ENCODE measurements at regions not wholly inside any gene's neighbourhood (a gene's known extent, or its start where the extent isn't known, plus 50 kb on each side); places are given as distances from the start of the nearest gene placed in this dataset.

GRCh38 chr5:153899746-153900145, 139.0 kb downstream of the FAM114A2 start:
- no CpG with 5 or more reads among the region's 4 CpGs for WGBS (ENCODE audit: extremely low coverage, insufficient coverage, low lambda C conversion rate)
- Histone ChIP-seq H3K9ac (ENCODE audit: low read length) (no peak overlapping the region), H2BK120ac (ENCODE audit: low read depth, low read length) (no peak overlapping the region), H4K8ac (ENCODE audit: low read depth, low read length) (no peak overlapping the region), H3K27me3 (ENCODE audit: insufficient read depth, low read length, poor library complexity) (no peaks in the 10 kb centered on the region), H3K18ac (ENCODE audit: low read length) (no peak overlapping the region), H3K79me2 (ENCODE audit: control insufficient read depth, insufficient read depth, low read length) (no peaks in the 10 kb centered on the region), H3K36me3 (ENCODE audit: control insufficient read depth, insufficient read depth, low read length) (no peaks in the 10 kb centered on the region), H3K4me3 (ENCODE audit: low read length) (no peak overlapping the region), H3K27ac (ENCODE audit: low read depth, low read length) (no peak overlapping the region), H3K4ac (ENCODE audit: low read depth, low read length) (no peak overlapping the region), H3K56ac (ENCODE audit: low read length) (no peak overlapping the region), H2BK15ac (replicated peaks; ENCODE audit: low read depth) (no peak overlapping the region), H3K4me2 (ENCODE audit: low read length) (no peak overlapping the region), H3K23ac (ENCODE audit: low read length) (no peak overlapping the region), H2AK5ac (ENCODE audit: low read length) (no peak overlapping the region), H4K5ac (ENCODE audit: low read length) (no peak overlapping the region), H3K4me1 (ENCODE audit: control insufficient read depth, low read depth, low read length) (peaks cover 4% of the 10 kb centered on the region), H2BK5ac (ENCODE audit: low read length) (no peak overlapping the region), H3K79me1 (ENCODE audit: low read length) (no peaks in the 10 kb centered on the region)
- no peak for DNase-seq

GRCh38 chr5:153896701-153897100, 142.0 kb downstream of the FAM114A2 start:
- Histone ChIP-seq H3K23ac (ENCODE audit: low read length) (no peak overlapping the region), H2BK120ac (ENCODE audit: low read depth, low read length) (no peak overlapping the region), H3K18ac (ENCODE audit: low read length) (no peak overlapping the region), H3K36me3 (ENCODE audit: control insufficient read depth, insufficient read depth, low read length) (no peaks in the 10 kb centered on the region), H4K8ac (ENCODE audit: low read depth, low read length) (no peak overlapping the region), H3K4me1 (ENCODE audit: control insufficient read depth, low read depth, low read length) (peaks cover 4% of the 10 kb centered on the region), H4K5ac (ENCODE audit: low read length) (no peak overlapping the region), H3K27ac (ENCODE audit: low read depth, low read length) (no peak overlapping the region), H3K4me3 (ENCODE audit: low read length) (no peak overlapping the region), H3K79me2 (ENCODE audit: control insufficient read depth, insufficient read depth, low read length) (no peaks in the 10 kb centered on the region), H3K9ac (ENCODE audit: low read length) (no peak overlapping the region), H3K4ac (ENCODE audit: low read depth, low read length) (no peak overlapping the region), H3K27me3 (ENCODE audit: insufficient read depth, low read length, poor library complexity) (no peaks in the 10 kb centered on the region), H2BK15ac (replicated peaks; ENCODE audit: low read depth) (no peak overlapping the region), H2BK5ac (ENCODE audit: low read length) (no peak overlapping the region), H3K79me1 (ENCODE audit: low read length) (no peaks in the 10 kb centered on the region), H2AK5ac (ENCODE audit: low read length) (no peak overlapping the region), H3K56ac (ENCODE audit: low read length) (no peak overlapping the region), H3K4me2 (ENCODE audit: low read length) (no peak overlapping the region)
- no peak for DNase-seq

GRCh38 chr5:153896117-153896516, 142.6 kb downstream of the FAM114A2 start:
- Histone ChIP-seq H4K5ac (ENCODE audit: low read length) (no peak overlapping the region), H2BK15ac (replicated peaks; ENCODE audit: low read depth) (no peak overlapping the region), H3K4ac (ENCODE audit: low read depth, low read length) (no peak overlapping the region), H3K79me1 (ENCODE audit: low read length) (no peaks in the 10 kb centered on the region), H3K27ac (ENCODE audit: low read depth, low read length) (no peak overlapping the region), H2BK120ac (ENCODE audit: low read depth, low read length) (no peak overlapping the region), H3K18ac (ENCODE audit: low read length) (no peak overlapping the region), H3K27me3 (ENCODE audit: insufficient read depth, low read length, poor library complexity) (no peaks in the 10 kb centered on the region), H3K4me3 (ENCODE audit: low read length) (no peak overlapping the region), H3K36me3 (ENCODE audit: control insufficient read depth, insufficient read depth, low read length) (no peaks in the 10 kb centered on the region), H3K4me1 (ENCODE audit: control insufficient read depth, low read depth, low read length) (peaks cover 4% of the 10 kb centered on the region), H2AK5ac (ENCODE audit: low read length) (no peak overlapping the region), H3K4me2 (ENCODE audit: low read length) (no peak overlapping the region), H4K8ac (ENCODE audit: low read depth, low read length) (no peak overlapping the region), H3K79me2 (ENCODE audit: control insufficient read depth, insufficient read depth, low read length) (no peaks in the 10 kb centered on the region), H3K23ac (ENCODE audit: low read length) (no peak overlapping the region), H3K56ac (ENCODE audit: low read length) (no peak overlapping the region), H2BK5ac (ENCODE audit: low read length) (no peak overlapping the region), H3K9ac (ENCODE audit: low read length) (no peak overlapping the region)
- no peak for DNase-seq
- no CpG with 5 or more reads among the region's 2 CpGs for WGBS (ENCODE audit: extremely low coverage, insufficient coverage, low lambda C conversion rate)

GRCh38 chr5:153895266-153895665, 143.4 kb downstream of the FAM114A2 start:
- Histone ChIP-seq H3K27ac (ENCODE audit: low read depth, low read length) (no peak overlapping the region), H3K36me3 (ENCODE audit: control insufficient read depth, insufficient read depth, low read length) (no peaks in the 10 kb centered on the region), H3K27me3 (ENCODE audit: insufficient read depth, low read length, poor library complexity) (no peaks in the 10 kb centered on the region), H3K4me2 (ENCODE audit: low read length) (no peak overlapping the region), H3K56ac (ENCODE audit: low read length) (no peak overlapping the region), H3K18ac (ENCODE audit: low read length) (no peak overlapping the region), H4K8ac (ENCODE audit: low read depth, low read length) (no peak overlapping the region), H4K5ac (ENCODE audit: low read length) (no peak overlapping the region), H3K4me1 (ENCODE audit: control insufficient read depth, low read depth, low read length) (peaks cover 4% of the 10 kb centered on the region), H2BK120ac (ENCODE audit: low read depth, low read length) (no peak overlapping the region), H3K4me3 (ENCODE audit: low read length) (no peak overlapping the region), H2BK15ac (replicated peaks; ENCODE audit: low read depth) (no peak overlapping the region), H3K4ac (ENCODE audit: low read depth, low read length) (no peak overlapping the region), H3K23ac (ENCODE audit: low read length) (no peak overlapping the region), H3K79me1 (ENCODE audit: low read length) (no peaks in the 10 kb centered on the region), H2BK5ac (ENCODE audit: low read length) (no peak overlapping the region), H3K9ac (ENCODE audit: low read length) (no peak overlapping the region), H3K79me2 (ENCODE audit: control insufficient read depth, insufficient read depth, low read length) (no peaks in the 10 kb centered on the region), H2AK5ac (ENCODE audit: low read length) (no peak overlapping the region)
- no peak for DNase-seq
- no CpG with 5 or more reads among the region's 3 CpGs for WGBS (ENCODE audit: extremely low coverage, insufficient coverage, low lambda C conversion rate)

GRCh38 chr5:153893817-153894216, 144.9 kb downstream of the FAM114A2 start:
- H2BK120ac ChIP-seq (ENCODE audit: low read depth, low read length) = peak overlapping the region; percentile 29
- peak overlapping the region; percentile 23 for H3K27ac ChIP-seq (ENCODE audit: low read depth, low read length)
- DNase-seq = peak; percentile 67
- no peak overlapping the region for H4K8ac ChIP-seq (ENCODE audit: low read depth, low read length)
- no peaks in the 10 kb centered on the region for H3K36me3 ChIP-seq (ENCODE audit: control insufficient read depth, insufficient read depth, low read length)
- no peak overlapping the region for H3K23ac ChIP-seq (ENCODE audit: low read length)
- H3K79me2 ChIP-seq (ENCODE audit: control insufficient read depth, insufficient read depth, low read length) = no peaks in the 10 kb centered on the region
- peak overlapping the region; percentile 16 for H2BK5ac ChIP-seq (ENCODE audit: low read length)
- H3K27me3 ChIP-seq (ENCODE audit: insufficient read depth, low read length, poor library complexity) = no peaks in the 10 kb centered on the region
- no peak overlapping the region for H3K4me3 ChIP-seq (ENCODE audit: low read length)
- H3K9ac ChIP-seq (ENCODE audit: low read length) = no peak overlapping the region
- peak overlapping the region; percentile 51 for H3K56ac ChIP-seq (ENCODE audit: low read length)
- H2AK5ac ChIP-seq (ENCODE audit: low read length) = no peak overlapping the region
- no peak overlapping the region for H3K4me2 ChIP-seq (ENCODE audit: low read length)
- H3K4ac ChIP-seq (ENCODE audit: low read depth, low read length) = no peak overlapping the region
- no peak overlapping the region for H2BK15ac ChIP-seq (replicated peaks; ENCODE audit: low read depth)
- WGBS (ENCODE audit: extremely low coverage, insufficient coverage, low lambda C conversion rate) = no CpG with 5 or more reads among the region's 5 CpGs
- H3K18ac ChIP-seq (ENCODE audit: low read length) = peak overlapping the region; percentile 82
- H3K4me1 ChIP-seq (ENCODE audit: control insufficient read depth, low read depth, low read length) = peaks cover 4% of the 10 kb centered on the region
- no peak overlapping the region for H4K5ac ChIP-seq (ENCODE audit: low read length)
- no peaks in the 10 kb centered on the region for H3K79me1 ChIP-seq (ENCODE audit: low read length)

GRCh38 chr5:153891394-153891793, 147.3 kb downstream of the FAM114A2 start:
- Histone ChIP-seq H3K79me1 (ENCODE audit: low read length) (no peaks in the 10 kb centered on the region), H3K79me2 (ENCODE audit: control insufficient read depth, insufficient read depth, low read length) (no peaks in the 10 kb centered on the region)

More at GRCh38 chr5:153891394-153891793, 147.3 kb downstream of the FAM114A2 start:
- no peak for DNase-seq
- Histone ChIP-seq H2AK5ac (ENCODE audit: low read length) (no peak overlapping the region), H3K23ac (ENCODE audit: low read length) (no peak overlapping the region), H2BK15ac (replicated peaks; ENCODE audit: low read depth) (no peak overlapping the region), H2BK120ac (ENCODE audit: low read depth, low read length) (no peak overlapping the region), H3K4me3 (ENCODE audit: low read length) (no peak overlapping the region), H3K18ac (ENCODE audit: low read length) (peak overlapping the region; percentile 33), H3K36me3 (ENCODE audit: control insufficient read depth, insufficient read depth, low read length) (no peaks in the 10 kb centered on the region), H4K5ac (ENCODE audit: low read length) (no peak overlapping the region), H3K9ac (ENCODE audit: low read length) (no peak overlapping the region), H4K8ac (ENCODE audit: low read depth, low read length) (no peak overlapping the region), H3K27me3 (ENCODE audit: insufficient read depth, low read length, poor library complexity) (no peaks in the 10 kb centered on the region), H3K4ac (ENCODE audit: low read depth, low read length) (no peak overlapping the region), H3K4me1 (ENCODE audit: control insufficient read depth, low read depth, low read length) (peaks cover 4% of the 10 kb centered on the region), H2BK5ac (ENCODE audit: low read length) (no peak overlapping the region), H3K4me2 (ENCODE audit: low read length) (no peak overlapping the region), H3K56ac (ENCODE audit: low read length) (no peak overlapping the region), H3K27ac (ENCODE audit: low read depth, low read length) (no peak overlapping the region)
